T-helper 1 cell (primary cell): ENCODE measurements at regions not wholly inside any gene's neighbourhood (a gene's known extent, or its start where the extent isn't known, plus 50 kb on each side); places are given as distances from the start of the nearest gene placed in this dataset.

ENCODE experiments used
- DNase-seq, 5 donors: peaks; one replicate each; pipeline ENCODE4 v3.0.0-alpha.2; 2012 to 2020

DNA sequence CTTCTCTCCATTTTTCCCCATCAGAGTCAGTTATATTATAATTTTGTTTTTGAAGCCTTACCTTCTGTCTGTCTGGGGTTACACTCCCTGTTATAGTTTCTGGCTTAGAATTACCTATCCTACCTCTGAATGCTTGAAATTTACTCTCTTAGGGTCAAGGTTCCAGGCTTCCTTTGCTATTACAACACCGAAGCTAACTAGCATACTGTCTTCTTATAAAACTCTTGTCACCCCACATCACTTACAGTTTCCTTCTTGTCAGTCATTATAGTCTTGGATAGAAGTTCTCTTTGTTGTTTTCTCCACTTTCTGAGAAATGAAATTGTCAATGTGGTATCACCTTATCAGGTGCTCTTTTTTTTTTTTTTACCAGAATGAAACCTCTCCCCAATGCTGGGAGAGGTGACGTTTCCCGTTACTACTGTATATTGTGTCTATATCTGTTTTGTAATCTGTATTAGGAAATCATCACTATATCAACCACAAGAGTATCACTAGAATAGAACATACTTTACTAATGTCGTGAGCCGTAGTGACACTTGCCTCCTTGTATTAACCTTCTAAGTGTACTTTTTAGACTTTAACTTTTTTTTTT lies 69.2 kb upstream of the PSMA6 start:
- DNase-seq, result peak in 1 of 5 donors; percentile 32

DNA sequence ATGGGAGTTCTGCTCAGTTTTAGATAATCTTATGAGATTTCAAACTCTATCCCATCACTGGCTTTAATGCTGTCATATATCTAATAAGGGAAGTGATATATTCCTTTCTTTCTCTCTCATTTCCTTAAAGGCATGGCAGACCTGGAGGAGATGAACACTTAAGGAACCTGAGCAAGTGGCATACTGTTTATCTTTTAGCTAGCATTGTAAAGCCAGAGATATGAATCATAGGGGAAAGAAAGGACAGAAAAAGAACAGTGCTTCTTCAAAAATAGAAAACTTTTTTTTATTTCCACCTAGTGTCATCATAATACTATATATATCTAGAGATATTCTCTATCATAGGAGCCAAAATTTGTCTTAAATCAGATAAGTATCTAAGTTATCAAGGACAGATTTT lies 68.3 kb upstream of the PSMA6 start:
- DNase-seq, result no peak

DNA sequence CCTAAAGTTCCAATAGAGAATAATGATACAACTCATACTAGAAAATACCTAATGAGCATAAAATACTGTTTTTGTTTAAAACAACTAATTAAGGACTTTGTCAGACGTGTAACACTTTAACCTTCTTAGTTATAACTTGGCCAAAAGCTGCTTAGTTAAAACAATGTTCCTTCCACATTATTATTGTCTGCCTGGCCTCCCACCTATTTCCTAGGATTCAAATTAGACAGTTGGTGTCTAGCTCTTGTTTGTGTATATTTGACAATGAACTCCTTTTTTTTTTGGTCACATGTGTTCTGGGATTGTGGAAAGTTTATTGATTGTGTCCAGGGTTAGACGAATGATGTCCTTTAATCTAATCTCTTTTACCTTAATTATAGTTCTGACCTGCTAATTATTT lies 67.6 kb upstream of the PSMA6 start:
- DNase-seq, result no peak

DNA sequence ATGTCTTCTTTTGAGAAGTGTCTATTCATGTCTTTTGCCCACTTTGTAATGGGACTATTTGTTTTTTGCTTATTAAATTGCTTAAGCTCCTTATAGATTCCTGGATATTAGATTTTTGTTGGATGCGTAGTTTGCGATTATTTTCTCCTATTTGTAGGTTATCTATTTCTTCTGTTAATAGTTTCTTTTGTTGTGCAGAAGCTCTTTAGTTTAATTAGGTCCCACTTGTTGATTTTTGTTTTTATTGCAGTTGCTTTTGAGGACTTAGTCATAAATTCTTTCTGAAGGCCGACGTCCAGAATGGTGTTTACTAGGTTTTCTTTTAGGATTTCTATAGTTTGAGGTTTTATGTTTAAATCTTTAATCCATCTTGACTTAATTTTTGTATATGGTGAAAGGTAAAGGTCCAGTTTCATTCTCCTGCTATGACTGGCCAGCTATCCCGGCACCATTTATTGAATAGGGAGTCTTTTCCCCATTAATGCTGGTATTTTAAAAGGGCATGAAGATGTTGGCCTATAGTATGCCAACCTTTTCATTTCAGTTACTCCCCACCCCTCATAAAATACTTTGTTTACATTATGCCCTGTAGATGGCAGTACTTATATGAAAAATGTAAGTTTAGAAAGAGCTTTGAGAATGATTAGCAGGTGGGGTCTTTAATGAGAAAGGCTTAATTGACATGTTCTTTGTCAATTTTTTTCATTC lies 62.9 kb upstream of the PSMA6 start:
- DNase-seq, result peak in 1 of 5 donors; percentile 28

- no peak for DNase-seq
These were observed 62.4 kb upstream of the PSMA6 start for GRCh38 chr14:35229792-35230089.

- no peak for DNase-seq
These were observed 60.9 kb upstream of the PSMA6 start for GRCh38 chr14:35231207-35231760.

- no peak for DNase-seq
These were observed 58.0 kb upstream of the PSMA6 start for GRCh38 chr14:35234012-35234805.

GRCh38 chr14:35235840-35236239 lies 56.3 kb upstream of the PSMA6 start:
- DNase-seq, result no peak

GRCh38 chr14:35236806-35237205 lies 55.4 kb upstream of the PSMA6 start:
- no peak for DNase-seq

DNA sequence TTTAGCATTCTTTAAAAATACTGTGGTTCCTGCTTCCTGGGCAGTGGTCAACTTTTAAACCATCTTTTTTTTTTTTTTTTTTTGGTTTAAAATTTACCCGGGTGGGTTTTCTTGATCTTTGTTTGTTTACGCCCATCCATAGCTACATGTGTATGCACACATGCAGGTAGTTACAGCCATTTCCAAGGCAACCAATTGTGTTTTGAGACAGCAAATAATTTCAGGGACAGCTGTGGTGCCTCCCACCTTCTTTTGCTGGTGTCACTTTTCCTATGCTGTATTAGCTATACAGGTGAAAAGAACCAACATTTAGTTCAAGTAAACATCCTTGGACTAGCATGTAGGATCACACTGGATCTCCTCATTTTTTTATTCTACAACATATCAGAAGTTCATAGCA lies 52.0 kb upstream of the PSMA6 start:
- DNase-seq, result no peak
